ENCODE measurements at regions not wholly inside any gene's neighbourhood (a gene's known extent, or its start where the extent isn't known, plus 50 kb on each side); places are given as distances from the start of the nearest gene placed in this dataset.
"Not testable (repeated sequence)": the region's sequence is repeated elsewhere in the genome, so short reads cannot be mapped to it uniquely, and the experiment has no call there.

DNA sequence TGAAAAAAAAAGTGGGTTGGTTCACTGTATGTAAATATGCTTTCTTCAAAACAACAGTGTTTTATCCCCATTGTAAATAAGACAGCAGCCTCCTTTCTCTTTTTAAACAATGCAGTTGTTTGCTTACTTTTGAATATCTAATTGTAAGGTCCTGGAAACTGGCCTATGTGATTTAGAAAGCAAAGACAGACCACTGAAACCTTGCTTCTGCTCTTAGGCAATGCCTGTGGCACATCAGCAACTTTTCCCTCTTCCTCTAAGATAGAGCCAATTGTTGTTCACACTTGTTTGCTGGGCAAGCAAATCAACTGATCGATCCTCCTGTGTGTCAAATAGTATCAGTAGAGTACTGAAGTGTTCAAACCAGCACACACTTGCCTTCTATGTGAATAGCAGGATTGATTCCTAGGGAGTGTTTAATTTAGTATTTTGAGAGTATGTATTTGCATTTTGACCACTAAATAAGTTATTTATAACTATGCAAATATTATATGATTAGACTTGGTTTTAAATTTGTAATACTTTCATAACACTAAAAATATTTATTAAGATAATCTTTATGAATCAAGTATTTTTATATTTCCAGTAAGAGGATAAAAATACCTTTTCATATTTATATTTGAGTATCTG is 55.4 kb upstream of the GRPR start:
- no peak overlapping the region for H3K27ac ChIP-seq
- TF ChIP-seq ZFX (IDR thresholded peaks at IDR 0.05; ENCODE audit: borderline replicate concordance) = no peak
- TF ChIP-seq, protein P1, sequence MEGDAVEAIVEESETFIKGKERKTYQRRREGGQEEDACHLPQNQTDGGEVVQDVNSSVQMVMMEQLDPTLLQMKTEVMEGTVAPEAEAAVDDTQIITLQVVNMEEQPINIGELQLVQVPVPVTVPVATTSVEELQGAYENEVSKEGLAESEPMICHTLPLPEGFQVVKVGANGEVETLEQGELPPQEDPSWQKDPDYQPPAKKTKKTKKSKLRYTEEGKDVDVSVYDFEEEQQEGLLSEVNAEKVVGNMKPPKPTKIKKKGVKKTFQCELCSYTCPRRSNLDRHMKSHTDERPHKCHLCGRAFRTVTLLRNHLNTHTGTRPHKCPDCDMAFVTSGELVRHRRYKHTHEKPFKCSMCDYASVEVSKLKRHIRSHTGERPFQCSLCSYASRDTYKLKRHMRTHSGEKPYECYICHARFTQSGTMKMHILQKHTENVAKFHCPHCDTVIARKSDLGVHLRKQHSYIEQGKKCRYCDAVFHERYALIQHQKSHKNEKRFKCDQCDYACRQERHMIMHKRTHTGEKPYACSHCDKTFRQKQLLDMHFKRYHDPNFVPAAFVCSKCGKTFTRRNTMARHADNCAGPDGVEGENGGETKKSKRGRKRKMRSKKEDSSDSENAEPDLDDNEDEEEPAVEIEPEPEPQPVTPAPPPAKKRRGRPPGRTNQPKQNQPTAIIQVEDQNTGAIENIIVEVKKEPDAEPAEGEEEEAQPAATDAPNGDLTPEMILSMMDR (IDR thresholded peaks at IDR 0.05) = no peak

GRCh38 chrX:16063921-16064320 is 59.4 kb upstream of the GRPR start:
- H3K27ac ChIP-seq = no peak overlapping the region
- no peak for TF ChIP-seq ZFX (IDR thresholded peaks at IDR 0.05; ENCODE audit: borderline replicate concordance)
- TF ChIP-seq, protein P1 (IDR thresholded peaks at IDR 0.05) = no peak

GRCh38 chrX:16063141-16063540 is 60.2 kb upstream of the GRPR start:
- TF ChIP-seq ZFX (IDR thresholded peaks at IDR 0.05; ENCODE audit: borderline replicate concordance) = no peak
- TF ChIP-seq, protein P1 (IDR thresholded peaks at IDR 0.05) = no peak
- no peak overlapping the region for H3K27ac ChIP-seq

- TF ChIP-seq, protein P1 (IDR thresholded peaks at IDR 0.05) = no peak
- TF ChIP-seq ZFX (IDR thresholded peaks at IDR 0.05; ENCODE audit: borderline replicate concordance) = no peak
- H3K27ac ChIP-seq = no peak overlapping the region
Observed at GRCh38 chrX:16061296-16061695, 62.1 kb upstream of the GRPR start.

DNA sequence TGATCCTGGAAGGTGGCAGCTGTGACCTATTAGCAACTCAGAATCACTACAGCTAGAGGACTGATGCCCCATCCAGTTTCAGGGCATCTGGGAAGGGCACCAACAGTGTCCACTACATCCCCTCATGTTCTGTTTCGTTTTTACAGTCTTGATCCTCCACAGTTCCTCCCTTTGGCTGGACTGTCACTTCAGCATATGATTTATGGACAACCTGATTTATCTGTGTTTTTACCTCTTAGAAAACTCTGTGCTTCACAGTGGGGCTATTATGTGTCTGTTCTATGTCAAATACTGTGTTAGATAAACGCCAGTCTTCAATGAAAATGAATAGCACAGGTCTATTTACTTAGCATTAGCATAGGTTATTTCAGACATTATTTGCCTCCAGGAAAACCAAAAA is 63.1 kb upstream of the GRPR start:
- no peak overlapping the region for H3K27ac ChIP-seq
- no peak for TF ChIP-seq ZFX (IDR thresholded peaks at IDR 0.05; ENCODE audit: borderline replicate concordance)
- TF ChIP-seq, protein P1 (IDR thresholded peaks at IDR 0.05) = no peak

- not testable (repeated sequence) for H3K27ac ChIP-seq
Observed at GRCh38 chrX:16049126-16049525, 74.2 kb upstream of the GRPR start.

- no peak overlapping the region for H3K27ac ChIP-seq
- TF ChIP-seq ZFX (IDR thresholded peaks at IDR 0.05; ENCODE audit: borderline replicate concordance) = no peak
- TF ChIP-seq, protein P1 (IDR thresholded peaks at IDR 0.05) = no peak
Observed at GRCh38 chrX:16042980-16043379, 80.4 kb upstream of the GRPR start.

DNA sequence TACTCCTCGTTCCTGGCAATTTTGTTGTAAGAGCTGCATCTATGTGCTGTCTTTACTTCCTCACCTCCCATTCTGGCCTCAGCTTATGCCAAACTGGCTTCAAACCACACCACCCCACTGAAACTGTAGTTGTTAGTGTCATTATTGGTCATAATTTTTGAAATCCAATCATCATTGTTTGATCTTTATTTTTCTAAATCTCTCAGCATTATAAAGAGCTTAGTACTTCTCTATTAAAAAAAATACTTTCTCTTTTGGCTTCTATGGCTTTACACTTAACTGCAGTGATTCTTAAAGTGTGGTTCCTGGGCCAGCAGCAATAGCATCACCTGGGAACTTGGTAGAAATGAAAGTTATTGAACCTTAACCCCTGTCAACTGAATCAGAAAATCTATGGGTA is 83.5 kb upstream of the GRPR start:
- TF ChIP-seq ZFX (IDR thresholded peaks at IDR 0.05; ENCODE audit: borderline replicate concordance) = no peak
- TF ChIP-seq, protein P1 (IDR thresholded peaks at IDR 0.05) = no peak
- no peak overlapping the region for H3K27ac ChIP-seq
